HTR-8/SVneo (cell line): ENCODE measurements at regions not wholly inside any gene's neighbourhood (a gene's known extent, or its start where the extent isn't known, plus 50 kb on each side); places are given as distances from the start of the nearest gene placed in this dataset.

Source experiments
- DNase-seq: peaks from one replicate; pipeline ENCODE4 v3.0.0; 2011; ENCODE audit warnings: low spot score, mixed read lengths; ENCODE audit not compliant: insufficient read length
- FAIRE-seq: peaks from 2 replicates; lab custom pipeline; 2011; peaks lifted over from hg19 to GRCh38; lab: Jason Lieb, UNC

GRCh38 chr3:105195260-105195659 is 171.4 kb upstream of the ALCAM start:
- no peak for DNase-seq
- no peak for FAIRE-seq

- DNase-seq: no peak
- no peak for FAIRE-seq
Observed at GRCh38 chr3:105197863-105198262, 168.8 kb upstream of the ALCAM start.

DNA sequence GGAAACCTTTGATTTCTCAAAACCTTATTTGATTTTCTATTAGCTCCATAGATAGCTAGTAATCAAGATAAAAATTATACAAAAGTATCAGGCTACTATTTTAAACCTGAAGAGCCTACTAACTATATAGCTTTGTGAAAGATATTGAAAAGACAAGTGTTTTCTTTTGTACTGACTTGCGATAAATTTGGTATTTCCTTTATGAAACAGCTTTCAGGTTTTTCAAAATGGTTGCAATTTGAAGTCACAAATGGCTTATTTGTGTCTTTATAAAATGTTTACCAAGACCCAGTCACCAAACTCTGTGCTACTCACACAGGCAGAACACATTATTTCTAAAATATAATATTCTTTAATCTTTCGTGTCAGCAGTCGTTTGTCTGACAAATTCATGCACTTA is 167.5 kb upstream of the ALCAM start:
- DNase-seq (no peak), FAIRE-seq (no peak)

DNA sequence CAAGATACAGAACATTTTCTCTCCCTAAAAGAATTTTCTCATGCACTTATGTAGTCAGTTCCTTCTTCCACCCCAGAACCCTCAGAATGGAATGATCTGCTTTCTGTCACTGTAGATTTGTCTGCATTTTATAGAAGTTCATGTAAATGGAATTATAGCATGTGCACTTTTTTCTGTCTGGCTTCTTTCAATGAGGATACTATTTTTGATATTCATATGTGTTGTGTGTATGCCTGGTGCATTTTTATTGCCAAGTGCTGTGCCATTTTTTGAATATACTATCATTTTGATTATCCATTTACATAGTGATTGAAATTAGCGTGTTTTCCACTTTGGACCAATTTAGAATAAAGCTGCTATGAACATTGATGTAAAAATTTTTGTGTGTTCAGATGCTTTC is 156.6 kb upstream of the ALCAM start:
- FAIRE-seq: no peak
- DNase-seq: no peak

DNA sequence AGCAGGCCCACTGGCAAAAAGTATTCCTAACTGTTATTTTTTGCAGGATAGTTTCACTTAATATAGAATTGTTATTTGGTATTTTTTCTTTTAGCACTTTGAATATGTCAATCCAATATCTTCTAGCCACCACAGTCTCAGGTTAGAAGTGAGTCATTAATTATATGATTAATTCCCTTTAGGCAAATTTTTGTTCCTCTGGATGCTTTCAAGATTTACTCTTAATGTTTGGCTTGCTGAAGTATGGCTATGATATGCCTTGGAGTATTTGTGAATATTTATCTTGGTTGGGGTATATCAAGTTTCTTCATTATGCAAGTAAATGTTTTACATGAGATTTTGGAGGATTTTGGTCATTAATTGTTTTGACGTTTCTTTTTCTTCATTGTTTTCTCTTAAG is 152.1 kb upstream of the ALCAM start:
- FAIRE-seq: no peak

GRCh38 chr3:105222568-105223093 is 144.1 kb upstream of the ALCAM start:
- DNase-seq (no peak), FAIRE-seq (no peak)

More for the DNA sequence above, 152.1 kb upstream of the ALCAM start:
- no peak for DNase-seq

DNA sequence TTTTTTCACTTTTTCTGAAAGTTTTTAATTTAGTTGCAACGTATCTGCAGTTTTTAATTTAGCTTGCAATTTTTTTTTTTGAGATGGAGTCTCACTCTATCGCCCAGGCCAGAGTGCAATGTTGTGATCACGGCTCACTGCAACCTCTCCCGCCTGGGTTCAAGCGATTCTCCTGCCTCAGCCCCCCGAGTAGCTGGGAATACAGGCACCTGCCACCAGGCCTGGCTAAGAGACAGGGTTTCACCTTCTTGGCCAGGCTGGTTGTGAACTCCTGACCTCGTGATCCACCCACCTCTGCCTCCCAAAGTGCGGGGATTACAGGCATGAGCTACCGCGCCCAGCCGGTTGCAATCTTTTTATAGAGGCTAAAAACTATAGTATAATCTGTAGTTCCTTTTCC is 142.9 kb upstream of the ALCAM start:
- DNase-seq: no peak
- FAIRE-seq: no peak

DNA sequence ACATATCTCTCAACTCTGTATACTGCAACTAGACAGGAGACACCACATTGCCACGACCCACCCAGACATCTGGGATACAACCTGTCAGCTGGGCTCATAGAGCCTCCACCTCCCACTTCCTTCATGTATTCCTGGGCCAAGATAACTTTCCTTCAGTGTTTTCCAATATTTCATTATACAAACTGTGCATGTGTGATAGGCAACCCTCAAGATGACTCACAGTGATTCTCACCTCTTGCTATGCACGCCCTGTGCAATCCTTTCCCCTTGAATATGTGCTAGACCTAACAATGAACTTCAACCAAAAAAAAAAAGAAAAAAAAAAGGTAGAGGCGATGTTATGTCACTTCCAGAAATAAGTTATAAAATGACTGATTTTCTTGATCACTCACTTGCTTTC is 138.0 kb upstream of the ALCAM start:
- no peak for FAIRE-seq
- DNase-seq: no peak

GRCh38 chr3:105232553-105232952 is 134.2 kb upstream of the ALCAM start:
- FAIRE-seq (no peak), DNase-seq (no peak)

DNA sequence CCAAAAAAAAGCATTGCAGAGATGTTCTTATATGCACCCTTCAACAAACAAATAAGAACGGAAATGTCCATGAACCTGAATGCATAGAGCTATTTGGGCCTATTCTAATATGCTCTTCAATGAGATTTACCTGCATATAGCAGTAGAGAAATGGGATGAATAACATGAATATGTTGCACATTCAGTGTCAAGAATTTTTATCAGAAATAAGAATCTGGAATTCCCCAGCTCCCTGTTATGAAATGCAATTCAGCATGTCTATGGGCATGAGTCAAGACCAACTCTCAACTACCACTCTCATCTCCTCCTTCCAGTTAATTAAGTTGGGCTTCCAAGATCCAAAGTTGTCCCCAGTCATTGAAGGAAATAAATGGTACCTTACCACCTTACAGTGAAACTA is 133.7 kb upstream of the ALCAM start:
- DNase-seq: no peak
- no peak for FAIRE-seq

GRCh38 chr3:105235221-105235620 is 131.5 kb upstream of the ALCAM start:
- FAIRE-seq: no peak
- no peak for DNase-seq

DNA sequence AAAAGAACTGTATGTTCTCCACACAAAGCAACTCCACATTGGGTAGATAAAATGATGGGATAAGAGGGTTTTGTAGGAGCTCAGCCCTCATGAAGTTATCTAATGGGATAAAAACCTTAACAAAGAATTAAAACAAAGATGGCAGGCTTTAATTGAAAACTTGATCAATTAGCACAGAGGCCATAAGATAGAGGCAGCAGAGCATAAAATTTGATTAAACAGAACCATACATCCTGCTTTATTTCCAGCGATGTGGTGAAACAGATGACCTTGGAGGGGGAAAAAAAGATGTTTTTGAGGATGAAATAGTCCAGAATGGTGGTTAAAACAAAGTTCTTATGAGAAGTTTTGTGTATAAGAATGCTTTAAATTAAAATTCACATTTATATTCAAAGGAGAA is 130.9 kb upstream of the ALCAM start:
- no peak for FAIRE-seq

DNA sequence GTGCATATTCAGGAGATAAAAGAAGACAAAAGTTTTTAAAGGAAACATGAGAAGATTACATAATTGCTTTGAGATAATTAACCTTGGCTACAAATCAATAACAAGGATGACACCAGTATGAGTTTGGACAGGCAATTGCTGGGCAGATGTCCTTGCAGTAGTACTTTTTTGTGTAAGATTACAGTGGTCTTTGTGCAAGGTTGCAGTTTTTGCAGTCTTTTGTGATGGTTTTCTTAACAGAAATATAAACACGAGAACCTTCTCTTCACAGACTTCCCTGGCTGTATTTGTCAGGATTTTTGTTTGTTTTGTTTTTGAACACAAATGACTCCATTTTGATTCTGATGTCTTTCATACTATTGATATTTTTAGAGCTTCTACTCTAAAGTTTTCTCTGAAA is 128.3 kb upstream of the ALCAM start:
- no peak for DNase-seq
- FAIRE-seq: no peak

More for the DNA sequence above, 130.9 kb upstream of the ALCAM start:
- DNase-seq: no peak

DNA sequence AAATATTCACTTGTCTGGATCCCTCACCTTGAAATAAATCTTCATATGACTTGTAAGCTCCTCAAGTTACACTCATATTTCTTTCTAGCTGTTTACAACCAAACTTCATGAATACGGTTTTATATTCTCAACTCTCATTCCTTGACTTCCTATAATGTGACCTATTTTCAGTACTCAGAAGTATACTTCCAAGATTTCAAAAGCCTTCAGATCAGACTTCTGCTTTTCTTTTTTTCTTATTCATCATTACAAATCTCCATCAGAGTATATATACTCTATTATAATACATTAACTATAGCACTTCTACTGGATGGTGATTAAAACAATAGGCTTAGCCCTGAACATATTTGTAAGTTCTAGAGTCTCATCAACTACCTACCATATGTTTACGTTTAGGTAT is 123.6 kb upstream of the ALCAM start:
- DNase-seq (no peak), FAIRE-seq (no peak)

DNA sequence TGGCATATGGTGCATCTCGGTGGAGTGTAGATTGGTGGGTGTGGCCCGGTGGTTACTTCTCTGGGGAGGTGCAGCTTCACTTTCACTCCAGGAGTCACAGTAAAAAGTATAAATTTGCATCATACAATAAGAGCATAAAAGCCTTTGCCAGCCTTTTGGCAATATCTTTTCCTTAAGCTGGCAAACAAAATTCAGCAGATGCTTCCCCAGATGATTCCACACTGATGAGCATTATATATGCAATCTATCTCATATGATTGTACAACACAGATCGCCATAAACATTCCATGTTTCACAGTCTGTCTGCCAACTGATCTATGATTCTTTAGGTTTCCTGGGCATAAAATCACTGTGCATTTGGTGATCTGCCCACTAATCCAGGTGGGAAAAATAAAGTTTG is 120.2 kb upstream of the ALCAM start:
- DNase-seq (no peak), FAIRE-seq (no peak)

- no peak for FAIRE-seq
Observed at GRCh38 chr3:105253225-105253624, 113.5 kb upstream of the ALCAM start.

DNA sequence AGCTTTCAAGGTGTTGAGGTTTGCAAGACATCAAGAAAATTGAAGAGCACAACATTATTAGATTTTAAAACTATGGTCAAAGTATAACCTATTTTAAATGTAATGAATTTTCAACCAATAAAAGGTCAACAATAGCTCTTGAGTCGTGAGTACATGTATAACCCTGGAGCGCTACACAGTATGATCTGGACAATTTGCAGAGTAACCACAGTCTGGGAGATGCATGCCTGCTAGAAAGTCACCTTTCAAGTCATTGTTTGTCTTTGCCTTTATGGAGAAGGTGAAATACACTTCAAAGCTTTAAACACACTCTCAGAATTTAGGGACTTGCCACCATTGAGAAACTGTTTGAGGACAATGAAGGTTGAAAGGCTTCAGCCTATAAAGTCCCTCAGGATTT is 112.6 kb upstream of the ALCAM start:
- DNase-seq: no peak
- FAIRE-seq: no peak

More at GRCh38 chr3:105253225-105253624, 113.5 kb upstream of the ALCAM start:
- no peak for DNase-seq

GRCh38 chr3:105255350-105255749 is 111.4 kb upstream of the ALCAM start:
- FAIRE-seq (no peak), DNase-seq (no peak)

GRCh38 chr3:105259496-105259895 is 107.2 kb upstream of the ALCAM start:
- FAIRE-seq: no peak

DNA sequence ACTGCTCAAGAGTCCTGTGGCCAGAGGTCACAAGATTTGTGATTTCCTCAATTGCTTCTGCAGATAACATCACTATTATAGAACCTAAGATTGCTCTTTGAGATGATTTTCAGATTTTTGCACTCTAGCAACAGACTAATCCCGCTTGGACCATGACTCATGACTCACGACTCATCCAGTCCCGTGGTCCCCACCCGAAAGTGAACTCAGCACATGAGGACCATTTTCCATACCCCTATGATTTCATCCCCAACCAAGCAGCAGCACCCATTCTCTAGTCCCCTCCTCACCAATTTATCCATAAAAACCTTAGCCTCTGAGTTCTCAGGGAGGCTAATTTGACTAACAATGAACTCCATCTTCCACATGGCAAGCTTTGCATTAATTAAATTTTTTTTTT is 106.3 kb upstream of the ALCAM start:
- FAIRE-seq (no peak), DNase-seq (no peak)

More at GRCh38 chr3:105259496-105259895, 107.2 kb upstream of the ALCAM start:
- no peak for DNase-seq

DNA sequence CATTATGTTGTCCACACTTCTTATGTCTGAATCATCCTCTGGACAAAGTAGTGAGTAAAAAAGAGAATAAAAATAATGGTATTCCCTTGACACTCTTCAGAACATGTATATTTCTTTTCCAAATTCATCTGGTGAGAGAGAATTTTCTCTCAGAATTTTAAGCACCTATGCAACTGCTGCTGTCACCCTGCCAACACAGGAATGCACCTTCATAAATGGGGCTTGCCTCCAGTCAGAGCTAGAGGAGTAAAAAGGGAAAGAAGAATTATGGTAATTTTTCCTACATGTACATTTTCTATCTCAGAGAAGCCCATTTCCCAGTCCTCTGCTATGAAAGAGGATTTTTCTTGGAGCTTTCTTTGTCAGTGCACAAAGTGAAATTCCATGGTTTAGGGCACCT is 92.2 kb upstream of the ALCAM start:
- FAIRE-seq (no peak), DNase-seq (no peak)

GRCh38 chr3:105274958-105275357 is 91.8 kb upstream of the ALCAM start:
- DNase-seq: peak; percentile 9
- FAIRE-seq: peak; percentile 31

GRCh38 chr3:105277656-105278055 is 89.1 kb upstream of the ALCAM start:
- no peak for FAIRE-seq
- no peak for DNase-seq
